Panc1 (cell line): ENCODE measurements at regions not wholly inside any gene's neighbourhood (a gene's known extent, or its start where the extent isn't known, plus 50 kb on each side); places are given as distances from the start of the nearest gene placed in this dataset.
A peak's percentile ranks its signal among the peaks of the same experiment; 100 is the strongest.

ENCODE experiments used
- CTCF ChIP-seq: fragments of 450-650 bp; IDR thresholded peaks from 2 replicates; pipeline ENCODE4 v1.5.1; 2017; ENCODE audit warnings: mild to moderate bottlenecking
- POLR2AphosphoS5 ChIP-seq: IDR thresholded peaks from 2 replicates; pipeline ENCODE4 v1.6.1; 2012; ENCODE audit warnings: mild to moderate bottlenecking, low read depth, low read length, moderate library complexity

- TF ChIP-seq CTCF = peak; percentile 8; the same call in 1 of the 2 replicates
- no peak for TF ChIP-seq POLR2AphosphoS5
These were observed 1088.5 kb upstream of the GHITM start for GRCh38 chr10:83050815-83051214.
